AG09309 (cell line): ENCODE measurements at regions not wholly inside any gene's neighbourhood (a gene's known extent, or its start where the extent isn't known, plus 50 kb on each side); places are given as distances from the start of the nearest gene placed in this dataset.

Source experiments
- DNase-seq: peaks from one replicate; pipeline ENCODE4 v3.0.0-alpha.2; 2010; ENCODE audit warnings: low read depth
- H3K4me3 ChIP-seq: 2 replicates; pipeline ENCODE4 v1.5.1; 2011; ENCODE audit warnings: mild to moderate bottlenecking, low read depth, low read length, moderate library complexity; ENCODE audit not compliant: control insufficient read depth
- CTCF ChIP-seq: IDR thresholded peaks from 2 replicates; pipeline ENCODE4 v1.5.1; 2011; ENCODE audit warnings: mild to moderate bottlenecking, low read depth, low read length, inconsistent platforms; ENCODE audit not compliant: insufficient read depth, control insufficient read depth; ENCODE audit errors: missing control alignments

GRCh38 chr13:44012910-44013757, 133.4 kb downstream of the LACC1 start:
- H3K4me3 ChIP-seq: no peak overlapping the region
- no peak for TF ChIP-seq CTCF
- DNase-seq: no peak

- no peak overlapping the region for H3K4me3 ChIP-seq
- TF ChIP-seq CTCF: no peak
- DNase-seq: peak; percentile 55
These were observed 134.1 kb downstream of the LACC1 start for GRCh38 chr13:44013758-44014291.

DNA sequence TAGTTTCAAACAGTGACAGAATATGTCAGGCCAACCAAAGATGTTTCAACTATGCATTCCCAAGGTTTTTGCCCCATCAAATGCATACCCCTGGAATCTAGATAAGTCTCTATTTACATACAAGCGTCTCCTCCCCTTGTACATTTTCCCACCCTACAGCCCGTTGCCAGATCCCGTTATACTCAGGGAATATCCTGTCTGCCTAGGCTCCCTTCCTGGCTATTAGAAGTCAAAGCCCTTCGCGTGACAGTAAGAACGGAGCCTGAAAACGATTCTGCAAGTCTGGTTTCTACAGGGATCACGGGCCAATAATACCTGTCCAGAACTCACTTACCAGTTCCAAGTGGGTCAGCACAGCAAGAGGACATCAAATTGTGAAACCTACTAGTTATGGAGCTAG, 134.8 kb downstream of the LACC1 start:
- no peak for TF ChIP-seq CTCF
- no peak for DNase-seq
- H3K4me3 ChIP-seq: no peak overlapping the region

- TF ChIP-seq CTCF: no peak
- no peak for DNase-seq
- H3K4me3 ChIP-seq: no peak overlapping the region
These were observed 135.4 kb downstream of the LACC1 start for GRCh38 chr13:44015118-44015517.

DNA sequence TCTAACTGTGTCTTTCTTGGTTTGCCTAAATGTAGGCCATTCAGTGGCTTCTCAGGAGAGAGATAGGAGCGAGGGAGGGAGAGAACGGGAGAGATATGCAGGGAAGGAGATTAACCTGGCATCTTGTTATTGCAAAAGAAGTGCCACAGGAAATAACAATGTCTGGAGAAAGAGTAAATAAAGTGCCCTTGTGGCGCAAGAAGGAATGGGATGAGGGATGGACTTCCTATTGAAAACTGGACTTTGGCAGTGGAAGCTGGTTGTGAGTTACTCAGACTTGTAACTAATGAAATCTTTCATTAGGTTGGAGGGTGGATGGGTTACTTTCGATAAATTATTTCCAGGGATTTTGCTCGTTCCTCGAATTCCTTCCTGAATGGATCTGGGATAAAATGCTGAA, 136.1 kb downstream of the LACC1 start:
- no peak overlapping the region for H3K4me3 ChIP-seq
- no peak for DNase-seq
- no peak for TF ChIP-seq CTCF

DNA sequence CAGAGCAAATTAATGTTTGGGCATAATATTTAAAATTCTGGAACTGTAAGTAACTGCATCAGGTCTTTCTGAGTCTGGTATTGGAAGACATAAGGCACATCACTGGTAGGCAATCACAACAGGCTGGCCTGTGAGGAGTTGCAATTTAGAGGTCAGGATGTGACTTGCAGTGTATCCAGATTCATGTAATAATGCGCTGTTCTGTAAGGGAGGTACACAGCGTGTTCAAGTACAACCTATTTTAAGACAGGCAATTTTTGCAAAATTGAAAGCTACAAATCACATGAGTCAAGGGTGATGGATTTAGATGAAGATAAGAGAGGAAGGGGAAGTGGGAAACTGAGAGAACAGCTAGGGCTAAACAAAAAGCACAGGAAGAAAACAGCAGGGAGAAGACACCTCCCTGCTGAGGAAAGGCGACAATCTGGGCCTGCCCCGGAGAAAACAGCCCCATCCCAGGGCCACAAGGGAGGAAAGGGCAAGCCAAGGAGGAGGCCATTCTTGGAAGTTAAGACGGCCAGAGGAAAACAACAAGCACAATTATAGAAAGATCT, 138.1 kb downstream of the LACC1 start:
- H3K4me3 ChIP-seq: no peak overlapping the region
- no peak for TF ChIP-seq CTCF
- DNase-seq: no peak
